ENCODE measurements at regions not wholly inside any gene's neighbourhood (a gene's known extent, or its start where the extent isn't known, plus 50 kb on each side); places are given as distances from the start of the nearest gene placed in this dataset.

GRCh38 chr9:94026816-94027215, 57.4 kb upstream of the PTPDC1 start:
- TF ChIP-seq CTCF (IDR thresholded peaks at IDR 0.05; ENCODE audit: poor library complexity) (no peak), EZH2 (IDR thresholded peaks at IDR 0.05; ENCODE audit: borderline replicate concordance) (no peak)

All from hepatocyte (in vitro differentiated cells).